ENCODE measurements at regions not wholly inside any gene's neighbourhood (a gene's known extent, or its start where the extent isn't known, plus 50 kb on each side); places are given as distances from the start of the nearest gene placed in this dataset.

DNA sequence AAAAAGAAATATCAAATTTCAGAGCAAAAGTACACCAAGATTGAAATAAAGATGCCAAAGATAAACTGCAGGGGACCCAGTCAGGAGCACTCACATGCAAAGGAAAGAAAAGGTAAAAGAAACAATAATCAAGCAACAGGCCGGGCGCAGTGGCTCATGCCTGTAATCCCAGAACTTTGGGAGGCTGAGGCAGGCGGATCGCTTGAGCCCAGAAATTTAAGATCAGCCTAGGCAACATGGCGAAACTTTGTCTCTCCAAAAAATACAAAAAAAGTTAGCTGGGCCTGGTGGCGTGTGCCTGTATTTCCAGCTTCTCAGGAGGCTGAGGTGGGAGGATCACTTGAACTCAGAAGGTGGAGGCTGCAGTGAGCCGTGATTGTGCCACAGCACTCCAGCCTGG, 107.6 kb upstream of the SMURF2 start:
- Histone ChIP-seq H3K27me3 (ENCODE audit: insufficient read depth, low read length) (no peaks in the 10 kb centered on the region), H3K4me3 (replicated peaks in 1 of 2; ENCODE audit: low read depth in 1 of 2, low read length in 2 of 2) (no peak overlapping the region), H3K27ac (ENCODE audit: low read depth, low read length) (no peak overlapping the region), H3K79me2 (ENCODE audit: insufficient read depth, low read length) (peaks cover 57% of the 10 kb centered on the region), H3K9me2 (ENCODE audit: insufficient read depth) (no peaks in the 10 kb centered on the region), H3K9me3 (ENCODE audit: control insufficient read depth in 1 of 2, insufficient read depth in 1 of 2, low read depth in 1 of 2, low read length in 2 of 2) (no peaks in the 10 kb centered on the region), H3K4me1 (ENCODE audit: control insufficient read depth in 1 of 2, insufficient read depth in 2 of 2, low read length in 2 of 2) (peaks cover 18 to 41% of the 10 kb centered on the region in 2 experiments), H4K20me1 (ENCODE audit: insufficient read depth) (no peaks in the 10 kb centered on the region), H2AFZ (ENCODE audit: low read depth, low read length, poor library complexity, severe bottlenecking) (no peak overlapping the region), H3K4me2 (ENCODE audit: low read length) (no peak overlapping the region), H3K9ac (ENCODE audit: low read length) (no peak overlapping the region), H3K36me3 (ENCODE audit: control insufficient read depth in 1 of 2, insufficient read depth in 2 of 2, low read length in 2 of 2) (peaks cover 0 to 3% of the 10 kb centered on the region in 2 experiments; a peak in 2 of 4 replicates)
- ATAC-seq (no peak), DNase-seq (ENCODE audit: low read depth, low spot score) (no peak)
- CTCF ChIA-PET: no interaction called here
- POLR2A ChIA-PET: no interaction called here
- intact Hi-C loops (cut with micrococcal nuclease): loop anchor here (5.0 kb wide), 1 partner anchor 193 kb away; no protein-coding TSS in a partner anchor
- TF ChIP-seq POLR2AphosphoS5 (IDR thresholded peaks at IDR 0.05; ENCODE audit: low read depth, low read length): no peak
- no peak for TF ChIP-seq CBX3 (IDR thresholded peaks at IDR 0.05; ENCODE audit: low read depth)
- no peak for TF ChIP-seq RAD21 (IDR thresholded peaks at IDR 0.05; ENCODE audit: low read depth)
- TF ChIP-seq TCF7L2 (IDR thresholded peaks at IDR 0.05; ENCODE audit: borderline replicate concordance, extremely low read depth, insufficient read depth, insufficient read length): no peak
- no peak for TF ChIP-seq YY1 (IDR thresholded peaks at IDR 0.05; ENCODE audit: extremely low read depth, insufficient replicate concordance, low read depth, low read length)
- TF ChIP-seq FOSL1 (IDR thresholded peaks at IDR 0.05; ENCODE audit: low read depth): no peak
- no peak for TF ChIP-seq JUND (IDR thresholded peaks at IDR 0.05)
- TF ChIP-seq ZNF274 (IDR thresholded peaks at IDR 0.05; ENCODE audit: low read depth, low read length): no peak
- RAD21 ChIA-PET (ENCODE audit: low non-redundant PET in 1 of 2, low total read pairs in 2 of 2, uncharacterized antibody in 2 of 2, unreplicated experiment in 2 of 2): no interaction called here
- no TSS peak for BruUV-seq (replicated peaks)

GRCh38 chr17:64767269-64767997, 105.3 kb upstream of the SMURF2 start:
- H4K20me1 ChIP-seq (ENCODE audit: insufficient read depth): no peaks in the 10 kb centered on the region
- POLR2A ChIA-PET: interaction anchor here (0.7 kb wide), 1 partner anchor 262 kb away, joined by 3 read pairs; no protein-coding TSS in a partner anchor
- ATAC-seq (no peak), DNase-seq (ENCODE audit: low read depth, low spot score) (no peak)
- H3K9me3 ChIP-seq (ENCODE audit: control insufficient read depth in 1 of 2, insufficient read depth in 1 of 2, low read depth in 1 of 2, low read length in 2 of 2): no peaks in the 10 kb centered on the region
- no peak overlapping the region for H3K4me3 ChIP-seq (replicated peaks in 1 of 2; ENCODE audit: low read depth in 1 of 2, low read length in 2 of 2)
- H3K9ac ChIP-seq (ENCODE audit: low read length): no peak overlapping the region
- H3K27me3 ChIP-seq (ENCODE audit: insufficient read depth, low read length): no peaks in the 10 kb centered on the region
- no peaks in the 10 kb centered on the region for H3K9me2 ChIP-seq (ENCODE audit: insufficient read depth)
- peaks cover 48% of the 10 kb centered on the region for H3K79me2 ChIP-seq (ENCODE audit: insufficient read depth, low read length)
- H3K27ac ChIP-seq (ENCODE audit: low read depth, low read length): no peak overlapping the region
- no peak overlapping the region for H3K4me2 ChIP-seq (ENCODE audit: low read length)
- CTCF ChIA-PET: no interaction called here
- no TSS peak for BruUV-seq (replicated peaks)
- peaks cover 0 to 6% of the 10 kb centered on the region in 2 experiments; a peak in 3 of 4 replicates for H3K36me3 ChIP-seq (ENCODE audit: control insufficient read depth in 1 of 2, insufficient read depth in 2 of 2, low read length in 2 of 2)
- RAD21 ChIA-PET (ENCODE audit: low non-redundant PET in 1 of 2, low total read pairs in 2 of 2, uncharacterized antibody in 2 of 2, unreplicated experiment in 2 of 2): no interaction called here
- H3K4me1 ChIP-seq (ENCODE audit: control insufficient read depth in 1 of 2, insufficient read depth in 2 of 2, low read length in 2 of 2): peaks cover 9 to 21% of the 10 kb centered on the region in 2 experiments; a peak in 3 of 4 replicates
- intact Hi-C loops (cut with micrococcal nuclease): no loop called here
- no peak for TF ChIP-seq JUND (IDR thresholded peaks at IDR 0.05)
- no peak overlapping the region for H2AFZ ChIP-seq (ENCODE audit: low read depth, low read length, poor library complexity, severe bottlenecking)

Measured in HCT116 (cell line).